ENCODE measurements at regions not wholly inside any gene's neighbourhood (a gene's known extent, or its start where the extent isn't known, plus 50 kb on each side); places are given as distances from the start of the nearest gene placed in this dataset.

- H3K36me3 ChIP-seq (ENCODE audit: low read depth, missing control alignments) = no peaks in the 10 kb centered on the region
- DNase-seq = no peak
- no peak overlapping the region for H3K4me3 ChIP-seq
- H3K27me3 ChIP-seq = no peaks in the 10 kb centered on the region
- WGBS, 2 donors = 77 to 83% methylated on average over 17 to 35 of the region's 35 CpGs
- TF ChIP-seq CTCF (IDR thresholded peaks at IDR 0.05) = no peak
- TF ChIP-seq POLR2A (IDR thresholded peaks at IDR 0.05) = no peak
- H3K4me1 ChIP-seq = no peaks in the 10 kb centered on the region
- intact Hi-C loops (cut with DNase I; ENCODE audit: low total_unique reads) = no loop called here
- no peak overlapping the region for H3K27ac ChIP-seq
- H3K9me3 ChIP-seq = no peaks in the 10 kb centered on the region
These were observed 94.1 kb downstream of the ADRA2C start for GRCh38 chr4:3860061-3860912.

GRCh38 chr4:3860913-3861636 lies 94.9 kb downstream of the ADRA2C start:
- intact Hi-C loops (cut with DNase I; ENCODE audit: low total_unique reads) = no loop called here
- no peaks in the 10 kb centered on the region for H3K27me3 ChIP-seq

GRCh38 chr4:3861720-3862639 lies 95.8 kb downstream of the ADRA2C start:
- H3K27me3 ChIP-seq = no peaks in the 10 kb centered on the region
- no peak for DNase-seq
- H3K27ac ChIP-seq = no peak overlapping the region
- intact Hi-C loops (cut with DNase I; ENCODE audit: low total_unique reads) = no loop called here
- H3K36me3 ChIP-seq (ENCODE audit: low read depth, missing control alignments) = no peaks in the 10 kb centered on the region
- no peaks in the 10 kb centered on the region for H3K9me3 ChIP-seq
- 58 to 64% methylated on average over 12 to 14 of the region's 14 CpGs for WGBS, 2 donors
- no peak overlapping the region for H3K4me3 ChIP-seq
- no peak for TF ChIP-seq CTCF (IDR thresholded peaks at IDR 0.05)
- no peak for TF ChIP-seq POLR2A (IDR thresholded peaks at IDR 0.05)
- no peaks in the 10 kb centered on the region for H3K4me1 ChIP-seq

More at GRCh38 chr4:3860913-3861636, 94.9 kb downstream of the ADRA2C start:
- Histone ChIP-seq H3K4me1 (no peaks in the 10 kb centered on the region), H3K4me3 (no peak overlapping the region), H3K36me3 (ENCODE audit: low read depth, missing control alignments) (no peaks in the 10 kb centered on the region), H3K27ac (no peak overlapping the region), H3K9me3 (no peaks in the 10 kb centered on the region)
- WGBS, 2 donors = 84 to 94% methylated on average over 13 to 28 of the region's 28 CpGs
- TF ChIP-seq CTCF (IDR thresholded peaks at IDR 0.05) (no peak), POLR2A (IDR thresholded peaks at IDR 0.05) (no peak)
- DNase-seq = no peak

- Histone ChIP-seq H3K9me3 (no peaks in the 10 kb centered on the region), H3K27me3 (no peaks in the 10 kb centered on the region), H3K4me1 (no peaks in the 10 kb centered on the region), H3K27ac (no peak overlapping the region), H3K36me3 (ENCODE audit: low read depth, missing control alignments) (no peaks in the 10 kb centered on the region), H3K4me3 (no peak overlapping the region)
- DNase-seq = no peak
- TF ChIP-seq CTCF (IDR thresholded peaks at IDR 0.05) = no peak
- intact Hi-C loops (cut with DNase I; ENCODE audit: low total_unique reads) = no loop called here
- WGBS, 2 donors = 25 to 34% methylated on average over 6 to 23 of the region's 23 CpGs
These were observed 96.6 kb downstream of the ADRA2C start for GRCh38 chr4:3862640-3863420.
